ENCODE measurements at regions not wholly inside any gene's neighbourhood (a gene's known extent, or its start where the extent isn't known, plus 50 kb on each side); places are given as distances from the start of the nearest gene placed in this dataset.

DNA sequence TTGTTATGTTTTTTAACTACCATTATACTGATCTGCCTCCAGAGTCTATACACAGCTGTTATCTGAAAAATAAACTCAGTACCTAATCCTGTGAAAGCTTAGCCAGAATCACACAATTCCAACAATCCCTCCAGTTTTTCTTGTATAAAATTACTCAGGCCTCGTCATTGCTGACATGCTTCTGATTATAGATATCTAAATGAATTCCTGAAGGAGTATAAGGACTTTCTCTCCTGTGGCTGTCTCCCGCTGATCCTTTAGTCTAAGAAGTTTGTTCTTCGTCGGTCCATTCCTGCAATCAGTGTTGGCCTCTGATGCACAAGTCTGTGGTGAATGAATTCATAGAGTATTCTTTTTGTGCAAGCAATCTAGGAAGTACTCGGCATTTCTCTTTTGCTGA, 288.9 kb upstream of the SEMA3C start:
- dilution Hi-C loops (cut with MboI; ENCODE audit: extremely low pct_ligation_motif_present, low sequenced_read_pairs), result no loop called here
- Histone ChIP-seq H3K9me3 (ENCODE audit: control insufficient read depth, low read depth, low read length) (no peaks in the 10 kb centered on the region), H3K79me2 (ENCODE audit: control insufficient read depth, insufficient read depth, low read length) (no peaks in the 10 kb centered on the region), H3K9ac (ENCODE audit: control insufficient read depth, extremely low read depth, insufficient read depth, low read length) (no peak overlapping the region), H2AFZ (ENCODE audit: control insufficient read depth, low read length) (no peak overlapping the region), H3K4me2 (ENCODE audit: control insufficient read depth, extremely low read depth, insufficient read depth, low read depth, low read length) (no peak overlapping the region), H3K27me3 (ENCODE audit: control insufficient read depth, extremely low read depth, insufficient read depth, low read length) (no peaks in the 10 kb centered on the region), H3K4me1 (ENCODE audit: control insufficient read depth, extremely low read depth, insufficient read depth, low read length) (no peaks in the 10 kb centered on the region), H3K9me1 (ENCODE audit: control insufficient read depth, extremely low read depth, insufficient read depth, low read length) (no peaks in the 10 kb centered on the region), H3K4me3 (ENCODE audit: control insufficient read depth in 2 of 3, extremely low read depth in 1 of 3, insufficient read depth in 2 of 3, low read depth in 1 of 3, low read length in 3 of 3) (no peak overlapping the region), H4K20me1 (ENCODE audit: control insufficient read depth, extremely low read depth, insufficient read depth, low read length) (no peaks in the 10 kb centered on the region), H3K36me3 (ENCODE audit: control insufficient read depth in 2 of 2, extremely low read depth in 1 of 2, insufficient read depth in 2 of 2, low read length in 2 of 2) (no peaks in the 10 kb centered on the region), H3K27ac (ENCODE audit: control insufficient read depth, insufficient read depth, low read length) (no peak overlapping the region)
- no peak for FAIRE-seq
- TF ChIP-seq, protein P1, sequence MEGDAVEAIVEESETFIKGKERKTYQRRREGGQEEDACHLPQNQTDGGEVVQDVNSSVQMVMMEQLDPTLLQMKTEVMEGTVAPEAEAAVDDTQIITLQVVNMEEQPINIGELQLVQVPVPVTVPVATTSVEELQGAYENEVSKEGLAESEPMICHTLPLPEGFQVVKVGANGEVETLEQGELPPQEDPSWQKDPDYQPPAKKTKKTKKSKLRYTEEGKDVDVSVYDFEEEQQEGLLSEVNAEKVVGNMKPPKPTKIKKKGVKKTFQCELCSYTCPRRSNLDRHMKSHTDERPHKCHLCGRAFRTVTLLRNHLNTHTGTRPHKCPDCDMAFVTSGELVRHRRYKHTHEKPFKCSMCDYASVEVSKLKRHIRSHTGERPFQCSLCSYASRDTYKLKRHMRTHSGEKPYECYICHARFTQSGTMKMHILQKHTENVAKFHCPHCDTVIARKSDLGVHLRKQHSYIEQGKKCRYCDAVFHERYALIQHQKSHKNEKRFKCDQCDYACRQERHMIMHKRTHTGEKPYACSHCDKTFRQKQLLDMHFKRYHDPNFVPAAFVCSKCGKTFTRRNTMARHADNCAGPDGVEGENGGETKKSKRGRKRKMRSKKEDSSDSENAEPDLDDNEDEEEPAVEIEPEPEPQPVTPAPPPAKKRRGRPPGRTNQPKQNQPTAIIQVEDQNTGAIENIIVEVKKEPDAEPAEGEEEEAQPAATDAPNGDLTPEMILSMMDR (optimal IDR thresholded peaks at IDR 0.05 in 1 of 3, IDR thresholded peaks at IDR 0.05 in 1 of 3, conservative IDR thresholded peaks at IDR 0.05 in 1 of 3; ENCODE audit: extremely low read depth in 1 of 3, insufficient read depth in 2 of 3, low read length in 3 of 3), result no peak
- TF ChIP-seq EZH2 (IDR thresholded peaks at IDR 0.05; ENCODE audit: low read length), result no peak
- DNase-seq (ENCODE audit: low read depth, low spot score), result no peak

DNA sequence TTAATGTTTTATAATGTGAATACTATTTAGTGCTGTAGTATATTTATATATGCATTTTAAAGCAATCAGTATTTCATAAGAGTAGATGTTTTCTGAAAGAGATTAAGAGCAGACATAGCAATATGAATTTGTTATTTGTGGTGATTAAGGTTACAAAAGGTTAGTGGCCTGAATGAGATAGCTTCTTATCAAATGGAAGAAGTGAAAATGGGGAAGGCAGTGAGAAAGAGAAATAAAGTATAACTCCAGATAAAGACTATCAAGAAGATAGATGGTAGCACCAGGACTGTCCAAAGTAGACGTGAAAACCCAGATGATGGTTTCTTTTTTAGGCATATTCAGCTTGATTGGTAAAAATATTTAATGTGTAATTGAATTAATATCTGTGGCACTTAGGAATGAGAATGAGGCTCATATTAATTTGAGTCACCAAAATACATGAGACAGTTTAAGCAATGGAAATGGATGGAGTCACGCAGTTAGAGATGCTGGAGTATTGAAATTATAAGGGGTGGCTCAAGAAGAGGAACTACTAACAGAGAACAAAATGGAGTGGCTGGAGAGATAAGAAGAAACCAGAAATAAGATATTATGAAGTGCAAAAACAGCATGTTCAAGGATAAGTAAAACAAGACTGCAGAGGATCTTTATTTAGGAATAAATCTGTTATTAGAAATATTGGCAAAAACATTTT, 288.0 kb upstream of the SEMA3C start:
- Histone ChIP-seq H3K4me3 (ENCODE audit: control insufficient read depth in 2 of 3, extremely low read depth in 1 of 3, insufficient read depth in 2 of 3, low read depth in 1 of 3, low read length in 3 of 3) (no peak overlapping the region), H2AFZ (ENCODE audit: control insufficient read depth, low read length) (no peak overlapping the region), H3K27me3 (ENCODE audit: control insufficient read depth, extremely low read depth, insufficient read depth, low read length) (no peaks in the 10 kb centered on the region), H3K79me2 (ENCODE audit: control insufficient read depth, insufficient read depth, low read length) (no peaks in the 10 kb centered on the region), H3K4me2 (ENCODE audit: control insufficient read depth, extremely low read depth, insufficient read depth, low read depth, low read length) (no peak overlapping the region), H3K9me3 (ENCODE audit: control insufficient read depth, low read depth, low read length) (no peaks in the 10 kb centered on the region), H3K4me1 (ENCODE audit: control insufficient read depth, extremely low read depth, insufficient read depth, low read length) (no peaks in the 10 kb centered on the region), H4K20me1 (ENCODE audit: control insufficient read depth, extremely low read depth, insufficient read depth, low read length) (no peaks in the 10 kb centered on the region), H3K9ac (ENCODE audit: control insufficient read depth, extremely low read depth, insufficient read depth, low read length) (no peak overlapping the region), H3K9me1 (ENCODE audit: control insufficient read depth, extremely low read depth, insufficient read depth, low read length) (no peaks in the 10 kb centered on the region), H3K36me3 (ENCODE audit: control insufficient read depth in 2 of 2, extremely low read depth in 1 of 2, insufficient read depth in 2 of 2, low read length in 2 of 2) (no peaks in the 10 kb centered on the region), H3K27ac (ENCODE audit: control insufficient read depth, insufficient read depth, low read length) (no peak overlapping the region)
- TF ChIP-seq EZH2 (IDR thresholded peaks at IDR 0.05; ENCODE audit: low read length), result no peak
- TF ChIP-seq, protein P1 (optimal IDR thresholded peaks at IDR 0.05 in 1 of 3, IDR thresholded peaks at IDR 0.05 in 1 of 3, conservative IDR thresholded peaks at IDR 0.05 in 1 of 3; ENCODE audit: extremely low read depth in 1 of 3, insufficient read depth in 2 of 3, low read length in 3 of 3), result no peak
- FAIRE-seq, result no peak
- no peak for DNase-seq (ENCODE audit: low read depth, low spot score)
- dilution Hi-C loops (cut with MboI; ENCODE audit: extremely low pct_ligation_motif_present, low sequenced_read_pairs), result no loop called here
